ENCODE measurements at regions not wholly inside any gene's neighbourhood (a gene's known extent, or its start where the extent isn't known, plus 50 kb on each side); places are given as distances from the start of the nearest gene placed in this dataset.

GRCh38 chr5:110094548-110094947 lies 404.8 kb downstream of the MAN2A1 start:
- TF ChIP-seq POLR2A (IDR thresholded peaks at IDR 0.05; ENCODE audit: low read length) = no peak
- no peak for TF ChIP-seq GATA1 (IDR thresholded peaks at IDR 0.05; ENCODE audit: low read depth, low read length)
